ENCODE measurements at regions not wholly inside any gene's neighbourhood (a gene's known extent, or its start where the extent isn't known, plus 50 kb on each side); places are given as distances from the start of the nearest gene placed in this dataset.

DNA sequence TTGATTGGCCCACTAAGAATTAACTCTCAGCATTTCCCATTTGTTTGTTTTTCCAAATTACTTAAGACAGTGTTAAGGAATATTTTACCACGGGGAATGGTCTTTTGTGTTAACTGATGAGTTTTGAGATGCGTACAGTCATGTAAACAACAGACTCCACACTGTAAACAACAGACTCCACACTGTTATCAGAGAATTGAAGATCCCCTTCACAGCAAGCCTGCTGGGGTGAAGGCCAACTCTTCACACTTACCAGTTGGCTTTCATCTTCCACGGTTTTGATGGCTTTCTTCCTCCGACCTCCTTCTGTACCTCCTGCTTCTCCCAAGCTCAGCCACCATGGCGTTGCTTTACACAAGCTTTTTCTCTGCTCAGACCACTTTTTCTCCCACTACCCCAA, 166.8 kb downstream of the TMEM200C start:
- Histone ChIP-seq H3K9ac (ENCODE audit: low read depth in 1 of 3, low read length in 3 of 3) (no peak overlapping the region), H3K27ac (ENCODE audit: low read depth, low read length) (no peak overlapping the region), H3K4me3 (ENCODE audit: low read length in 3 of 3) (no peak overlapping the region), H3K4me1 (ENCODE audit: control insufficient read depth in 3 of 3, insufficient read depth in 3 of 3, low read length in 3 of 3) (no peaks in the 10 kb centered on the region), H3K27me3 (ENCODE audit: control insufficient read depth in 3 of 3, insufficient read depth in 3 of 3, low read length in 3 of 3) (no peaks in the 10 kb centered on the region), H3K9me3 (ENCODE audit: control insufficient read depth in 3 of 3, low read length in 3 of 3) (no peaks in the 10 kb centered on the region), H3K36me3 (ENCODE audit: control insufficient read depth in 3 of 3, insufficient read depth in 3 of 3, low read length in 3 of 3) (no peaks in the 10 kb centered on the region)

DNA sequence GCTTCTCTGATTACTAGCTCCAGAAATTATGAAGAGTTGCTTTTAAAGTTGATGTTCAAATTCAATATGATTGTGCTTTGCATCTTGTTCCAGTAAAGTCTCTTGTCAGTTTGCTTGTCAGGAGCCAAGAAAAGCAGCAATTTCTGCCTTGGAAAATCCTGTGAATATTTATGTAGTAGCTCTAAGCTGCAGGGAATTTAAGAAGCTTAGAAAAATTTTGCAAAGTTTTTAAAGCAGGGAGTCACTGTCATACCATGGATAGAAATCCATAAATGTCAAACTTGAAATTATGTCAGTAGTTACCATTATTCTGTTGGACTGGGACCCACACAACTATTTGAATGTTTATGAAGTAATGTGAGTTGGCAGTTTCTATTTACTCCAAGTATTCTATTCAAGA, 169.3 kb downstream of the TMEM200C start:
- Histone ChIP-seq H3K9ac (ENCODE audit: low read depth in 1 of 3, low read length in 3 of 3) (no peak overlapping the region), H3K27ac (ENCODE audit: low read depth, low read length) (no peak overlapping the region), H3K4me1 (ENCODE audit: control insufficient read depth in 3 of 3, insufficient read depth in 3 of 3, low read length in 3 of 3) (no peaks in the 10 kb centered on the region), H3K4me3 (ENCODE audit: low read length in 3 of 3) (no peak overlapping the region), H3K36me3 (ENCODE audit: control insufficient read depth in 3 of 3, insufficient read depth in 3 of 3, low read length in 3 of 3) (no peaks in the 10 kb centered on the region), H3K9me3 (ENCODE audit: control insufficient read depth in 3 of 3, low read length in 3 of 3) (no peaks in the 10 kb centered on the region), H3K27me3 (ENCODE audit: control insufficient read depth in 3 of 3, insufficient read depth in 3 of 3, low read length in 3 of 3) (no peaks in the 10 kb centered on the region)

DNA sequence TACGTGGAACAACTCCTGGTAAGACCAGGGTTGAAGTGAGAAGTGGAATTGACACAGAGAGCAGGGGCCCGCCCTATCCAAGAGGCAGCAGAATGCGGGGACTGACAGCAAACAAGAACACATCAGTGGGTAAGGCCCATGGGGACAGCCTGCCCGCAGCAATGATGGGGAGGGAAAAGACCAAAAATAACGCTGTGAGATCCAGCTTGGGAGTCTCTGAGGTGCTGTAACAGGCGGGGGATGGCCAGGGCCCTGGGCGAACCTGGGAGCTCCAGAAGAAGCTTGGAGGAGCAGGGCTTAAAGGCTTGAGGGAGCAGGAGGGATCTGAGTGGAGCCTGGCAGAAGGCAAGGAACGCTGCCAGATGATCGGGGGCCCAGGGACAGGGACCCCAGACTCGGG, 173.4 kb downstream of the TMEM200C start:
- no peaks in the 10 kb centered on the region for H3K4me1 ChIP-seq (ENCODE audit: control insufficient read depth in 3 of 3, insufficient read depth in 3 of 3, low read length in 3 of 3)
- no peaks in the 10 kb centered on the region for H3K36me3 ChIP-seq (ENCODE audit: control insufficient read depth in 3 of 3, insufficient read depth in 3 of 3, low read length in 3 of 3)
- H3K27me3 ChIP-seq (ENCODE audit: control insufficient read depth in 3 of 3, insufficient read depth in 3 of 3, low read length in 3 of 3): peaks cover 0 to 3% (median 2%) of the 10 kb centered on the region in 3 donors
- H3K4me3 ChIP-seq (ENCODE audit: low read length in 3 of 3): no peak overlapping the region
- H3K27ac ChIP-seq (ENCODE audit: low read depth, low read length): no peak overlapping the region
- H3K9me3 ChIP-seq (ENCODE audit: control insufficient read depth in 3 of 3, low read length in 3 of 3): no peaks in the 10 kb centered on the region
- H3K9ac ChIP-seq (ENCODE audit: low read depth in 1 of 3, low read length in 3 of 3): no peak overlapping the region

DNA sequence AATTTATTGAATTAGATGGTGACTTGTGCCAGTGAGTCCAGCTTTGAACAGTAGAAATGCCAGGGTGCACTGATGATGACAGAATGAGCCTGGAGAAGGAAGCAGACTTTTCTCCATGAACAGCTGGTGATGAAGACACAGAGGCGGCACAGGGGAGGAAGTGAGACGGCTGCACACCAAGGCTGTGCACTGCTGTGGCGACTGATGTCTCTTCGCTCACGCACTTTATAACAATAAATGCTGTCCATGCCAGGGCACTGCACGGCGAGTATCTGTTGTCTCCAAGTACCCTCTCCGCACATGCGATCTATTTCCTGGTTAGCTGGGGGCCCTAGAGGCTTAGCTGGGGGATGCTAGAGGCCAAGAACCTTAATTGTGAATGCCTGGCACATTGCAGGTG, 175.2 kb downstream of the TMEM200C start:
- Histone ChIP-seq H3K4me3 (ENCODE audit: low read length in 3 of 3) (no peak overlapping the region), H3K36me3 (ENCODE audit: control insufficient read depth in 3 of 3, insufficient read depth in 3 of 3, low read length in 3 of 3) (no peaks in the 10 kb centered on the region), H3K4me1 (ENCODE audit: control insufficient read depth in 3 of 3, insufficient read depth in 3 of 3, low read length in 3 of 3) (no peaks in the 10 kb centered on the region), H3K9ac (ENCODE audit: low read depth in 1 of 3, low read length in 3 of 3) (no peak overlapping the region), H3K27me3 (ENCODE audit: control insufficient read depth in 3 of 3, insufficient read depth in 3 of 3, low read length in 3 of 3) (peaks cover 0 to 3% (median 2%) of the 10 kb centered on the region in 3 donors), H3K9me3 (ENCODE audit: control insufficient read depth in 3 of 3, low read length in 3 of 3) (no peaks in the 10 kb centered on the region), H3K27ac (ENCODE audit: low read depth, low read length) (no peak overlapping the region)

DNA sequence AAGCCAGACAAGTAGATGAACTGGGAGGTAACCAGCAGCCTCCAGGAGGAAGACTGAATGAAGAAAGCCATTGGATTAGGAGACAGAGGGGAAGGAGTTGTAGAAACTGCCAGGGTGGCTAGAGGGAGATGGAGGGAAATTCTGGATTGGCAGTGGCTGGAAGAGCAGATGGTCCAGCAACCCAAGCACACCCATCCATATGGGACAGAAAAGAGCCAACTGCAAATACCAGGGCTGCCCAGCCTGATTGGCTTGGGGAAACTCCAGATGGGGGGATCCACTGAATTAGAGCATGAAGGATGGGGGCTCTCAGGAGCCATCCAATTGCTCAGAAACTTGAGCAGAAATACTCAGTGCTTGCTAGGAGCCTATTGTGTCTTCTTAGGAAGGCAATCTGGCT, 173.5 kb upstream of the EPB41L3 start:
- H3K36me3 ChIP-seq (ENCODE audit: control insufficient read depth in 3 of 3, insufficient read depth in 3 of 3, low read length in 3 of 3): no peaks in the 10 kb centered on the region
- H3K27me3 ChIP-seq (ENCODE audit: control insufficient read depth in 3 of 3, insufficient read depth in 3 of 3, low read length in 3 of 3): peaks cover 0 to 3% (median 2%) of the 10 kb centered on the region in 3 donors

DNA sequence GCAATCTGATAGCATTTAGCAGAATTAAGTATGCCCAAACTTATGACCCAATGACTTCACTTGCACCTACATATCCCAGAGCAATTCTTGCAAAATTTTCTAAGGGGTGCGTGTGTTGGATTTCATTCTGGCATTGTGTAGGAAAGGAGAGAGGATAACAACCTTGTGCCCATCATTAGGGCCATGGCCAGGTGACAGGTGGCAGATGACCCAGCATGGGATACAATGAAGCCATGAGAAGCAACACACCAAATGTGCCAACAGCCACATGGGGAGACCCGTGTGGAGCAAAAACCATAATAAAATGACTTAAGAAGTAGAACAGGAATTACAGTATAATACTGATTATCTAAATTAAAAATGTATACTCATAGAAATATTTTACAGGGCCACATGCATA, 166.9 kb upstream of the EPB41L3 start:
- H3K27me3 ChIP-seq (ENCODE audit: control insufficient read depth in 3 of 3, insufficient read depth in 3 of 3, low read length in 3 of 3): no peaks in the 10 kb centered on the region
- H3K4me1 ChIP-seq (ENCODE audit: control insufficient read depth in 3 of 3, insufficient read depth in 3 of 3, low read length in 3 of 3): no peaks in the 10 kb centered on the region
- no peak overlapping the region for H3K4me3 ChIP-seq (ENCODE audit: low read length in 3 of 3)
- H3K27ac ChIP-seq (ENCODE audit: low read depth, low read length): no peak overlapping the region
- no peaks in the 10 kb centered on the region for H3K9me3 ChIP-seq (ENCODE audit: control insufficient read depth in 3 of 3, low read length in 3 of 3)
- H3K9ac ChIP-seq (ENCODE audit: low read depth in 1 of 3, low read length in 3 of 3): no peak overlapping the region
- H3K36me3 ChIP-seq (ENCODE audit: control insufficient read depth in 3 of 3, insufficient read depth in 3 of 3, low read length in 3 of 3): no peaks in the 10 kb centered on the region

More for the DNA sequence above, 173.5 kb upstream of the EPB41L3 start:
- no peak overlapping the region for H3K4me3 ChIP-seq (ENCODE audit: low read length in 3 of 3)
- no peak overlapping the region for H3K9ac ChIP-seq (ENCODE audit: low read depth in 1 of 3, low read length in 3 of 3)
- no peak overlapping the region for H3K27ac ChIP-seq (ENCODE audit: low read depth, low read length)
- H3K9me3 ChIP-seq (ENCODE audit: control insufficient read depth in 3 of 3, low read length in 3 of 3): no peaks in the 10 kb centered on the region
- no peaks in the 10 kb centered on the region for H3K4me1 ChIP-seq (ENCODE audit: control insufficient read depth in 3 of 3, insufficient read depth in 3 of 3, low read length in 3 of 3)

DNA sequence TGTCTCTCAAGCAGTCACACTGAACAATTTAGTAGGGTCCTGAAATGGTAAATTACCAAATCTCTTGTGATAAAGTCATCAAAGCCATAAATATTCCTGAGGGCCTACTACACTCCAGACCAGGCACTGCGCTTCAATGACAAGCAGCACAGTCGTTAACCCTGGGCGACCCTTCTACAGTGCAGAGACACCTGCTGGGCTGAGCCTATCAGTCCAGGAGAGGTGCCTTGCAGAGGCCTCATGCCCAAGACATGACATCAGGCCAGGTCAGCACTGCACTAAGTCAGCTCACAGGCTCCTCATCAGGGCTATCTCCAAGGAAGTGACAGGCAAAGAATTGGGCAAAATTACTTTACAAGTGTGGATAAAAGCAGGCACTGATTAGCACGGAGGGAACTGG, 166.4 kb upstream of the EPB41L3 start:
- H3K4me1 ChIP-seq (ENCODE audit: control insufficient read depth in 3 of 3, insufficient read depth in 3 of 3, low read length in 3 of 3): no peaks in the 10 kb centered on the region
- no peak overlapping the region for H3K27ac ChIP-seq (ENCODE audit: low read depth, low read length)
- no peak overlapping the region for H3K9ac ChIP-seq (ENCODE audit: low read depth in 1 of 3, low read length in 3 of 3)
- no peaks in the 10 kb centered on the region for H3K36me3 ChIP-seq (ENCODE audit: control insufficient read depth in 3 of 3, insufficient read depth in 3 of 3, low read length in 3 of 3)
- no peak overlapping the region for H3K4me3 ChIP-seq (ENCODE audit: low read length in 3 of 3)
- H3K9me3 ChIP-seq (ENCODE audit: control insufficient read depth in 3 of 3, low read length in 3 of 3): no peaks in the 10 kb centered on the region
- H3K27me3 ChIP-seq (ENCODE audit: control insufficient read depth in 3 of 3, insufficient read depth in 3 of 3, low read length in 3 of 3): no peaks in the 10 kb centered on the region

DNA sequence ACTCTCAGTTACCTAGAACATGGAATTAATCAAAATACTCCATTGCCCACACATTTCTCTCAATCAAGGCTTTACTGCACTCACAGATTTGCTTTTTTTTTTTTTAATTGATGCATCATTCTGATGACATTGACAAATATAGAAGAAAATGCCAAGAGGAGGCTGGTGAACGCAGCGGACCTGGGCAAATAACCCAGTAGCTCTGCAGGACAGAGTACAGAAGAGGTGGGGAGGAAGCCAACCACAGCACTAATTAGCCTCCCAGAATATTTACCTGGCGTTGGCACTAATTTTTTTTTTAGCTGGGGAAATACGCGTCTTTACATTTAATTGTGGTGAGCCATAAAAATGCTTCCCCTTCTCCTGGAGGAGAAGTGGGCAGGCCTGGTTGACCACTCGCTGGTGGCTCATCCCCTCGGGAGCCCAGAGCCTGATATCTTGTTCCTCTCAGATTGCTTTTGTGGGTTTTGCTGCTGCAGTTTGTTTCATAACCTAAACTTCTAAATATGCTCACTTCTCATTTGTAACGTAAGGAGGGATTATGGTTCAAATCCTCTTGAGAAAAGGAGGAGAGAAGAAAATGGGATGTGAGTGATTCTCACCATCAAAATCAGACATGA, 165.8 kb upstream of the EPB41L3 start:
- Histone ChIP-seq H3K4me1 (ENCODE audit: control insufficient read depth in 3 of 3, insufficient read depth in 3 of 3, low read length in 3 of 3) (no peaks in the 10 kb centered on the region), H3K36me3 (ENCODE audit: control insufficient read depth in 3 of 3, insufficient read depth in 3 of 3, low read length in 3 of 3) (no peaks in the 10 kb centered on the region), H3K9ac (ENCODE audit: low read depth in 1 of 3, low read length in 3 of 3) (no peak overlapping the region), H3K27ac (ENCODE audit: low read depth, low read length) (no peak overlapping the region), H3K27me3 (ENCODE audit: control insufficient read depth in 3 of 3, insufficient read depth in 3 of 3, low read length in 3 of 3) (no peaks in the 10 kb centered on the region), H3K9me3 (ENCODE audit: control insufficient read depth in 3 of 3, low read length in 3 of 3) (no peaks in the 10 kb centered on the region), H3K4me3 (ENCODE audit: low read length in 3 of 3) (no peak overlapping the region)

DNA sequence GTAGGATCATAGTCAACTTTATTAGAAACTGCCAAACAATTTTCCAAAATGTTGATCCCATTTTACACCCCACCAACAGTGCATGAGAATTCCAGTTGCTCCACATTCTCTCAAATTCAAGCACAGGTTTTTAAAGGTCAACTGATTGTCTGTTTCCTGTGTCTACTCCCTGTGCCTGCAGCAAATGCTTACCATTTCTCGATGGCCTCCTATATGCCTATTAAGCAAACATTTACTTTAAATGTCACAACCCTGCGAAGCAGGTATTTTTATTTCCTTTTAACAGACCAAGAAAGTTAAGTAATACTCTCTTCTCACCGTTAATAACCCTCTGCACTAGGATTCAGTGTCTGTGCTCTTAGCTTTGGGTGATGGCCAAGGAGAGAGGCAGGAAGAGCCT, 163.8 kb upstream of the EPB41L3 start:
- Histone ChIP-seq H3K9ac (ENCODE audit: low read depth in 1 of 3, low read length in 3 of 3) (no peak overlapping the region), H3K4me1 (ENCODE audit: control insufficient read depth in 3 of 3, insufficient read depth in 3 of 3, low read length in 3 of 3) (no peaks in the 10 kb centered on the region), H3K9me3 (ENCODE audit: control insufficient read depth in 3 of 3, low read length in 3 of 3) (no peaks in the 10 kb centered on the region), H3K27me3 (ENCODE audit: control insufficient read depth in 3 of 3, insufficient read depth in 3 of 3, low read length in 3 of 3) (no peaks in the 10 kb centered on the region), H3K4me3 (ENCODE audit: low read length in 3 of 3) (no peak overlapping the region), H3K36me3 (ENCODE audit: control insufficient read depth in 3 of 3, insufficient read depth in 3 of 3, low read length in 3 of 3) (no peaks in the 10 kb centered on the region), H3K27ac (ENCODE audit: low read depth, low read length) (no peak overlapping the region)

DNA sequence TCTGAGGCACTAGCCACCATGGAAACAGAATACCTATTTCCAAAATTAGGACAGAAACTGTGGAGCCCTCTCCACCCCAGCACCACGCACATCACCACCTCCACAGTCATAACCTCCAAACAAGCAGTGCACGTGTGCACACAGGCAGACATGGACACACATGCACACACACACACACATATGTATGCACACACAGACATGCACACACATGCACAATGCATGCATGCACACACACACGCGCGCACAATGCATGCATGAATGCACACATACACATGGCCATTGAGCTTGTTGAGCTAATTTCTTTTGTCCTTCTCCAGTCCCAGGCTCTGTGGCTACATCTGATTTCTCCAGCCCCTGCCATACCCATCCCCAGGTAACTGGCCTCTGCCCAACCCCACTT, 161.6 kb upstream of the EPB41L3 start:
- no peaks in the 10 kb centered on the region for H3K9me3 ChIP-seq (ENCODE audit: control insufficient read depth in 3 of 3, low read length in 3 of 3)
- H3K4me1 ChIP-seq (ENCODE audit: control insufficient read depth in 3 of 3, insufficient read depth in 3 of 3, low read length in 3 of 3): no peaks in the 10 kb centered on the region
- no peak overlapping the region for H3K27ac ChIP-seq (ENCODE audit: low read depth, low read length)
- no peak overlapping the region for H3K4me3 ChIP-seq (ENCODE audit: low read length in 3 of 3)
- no peak overlapping the region for H3K9ac ChIP-seq (ENCODE audit: low read depth in 1 of 3, low read length in 3 of 3)
- H3K27me3 ChIP-seq (ENCODE audit: control insufficient read depth in 3 of 3, insufficient read depth in 3 of 3, low read length in 3 of 3): no peaks in the 10 kb centered on the region
- H3K36me3 ChIP-seq (ENCODE audit: control insufficient read depth in 3 of 3, insufficient read depth in 3 of 3, low read length in 3 of 3): no peaks in the 10 kb centered on the region

DNA sequence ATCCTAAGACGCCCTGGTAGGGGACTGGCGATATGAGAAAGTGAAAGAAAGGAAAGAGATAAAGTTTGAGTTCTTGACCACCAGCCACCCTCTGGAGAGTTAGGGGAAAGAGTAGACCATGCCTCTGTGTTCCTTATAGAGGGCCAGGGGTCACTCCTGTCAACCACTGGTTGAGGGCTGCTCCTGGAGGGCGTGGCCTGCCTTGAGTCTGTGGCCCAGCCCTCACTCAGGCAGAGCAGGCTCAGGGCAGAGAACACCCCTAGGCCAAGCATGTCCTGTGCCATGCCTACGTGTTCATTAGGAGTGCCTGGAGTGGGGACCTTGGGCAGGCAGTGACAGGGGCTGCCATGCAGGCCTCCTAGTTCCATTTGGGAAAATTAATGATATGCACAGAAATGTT, 161.1 kb upstream of the EPB41L3 start:
- Histone ChIP-seq H3K27me3 (ENCODE audit: control insufficient read depth in 3 of 3, insufficient read depth in 3 of 3, low read length in 3 of 3) (no peaks in the 10 kb centered on the region), H3K27ac (ENCODE audit: low read depth, low read length) (no peak overlapping the region), H3K9me3 (ENCODE audit: control insufficient read depth in 3 of 3, low read length in 3 of 3) (no peaks in the 10 kb centered on the region), H3K36me3 (ENCODE audit: control insufficient read depth in 3 of 3, insufficient read depth in 3 of 3, low read length in 3 of 3) (no peaks in the 10 kb centered on the region), H3K9ac (ENCODE audit: low read depth in 1 of 3, low read length in 3 of 3) (no peak overlapping the region), H3K4me1 (ENCODE audit: control insufficient read depth in 3 of 3, insufficient read depth in 3 of 3, low read length in 3 of 3) (no peaks in the 10 kb centered on the region), H3K4me3 (ENCODE audit: low read length in 3 of 3) (no peak overlapping the region)
